Neural progenitor cell (in vitro differentiated cells): ENCODE measurements at regions not wholly inside any gene's neighbourhood (a gene's known extent, or its start where the extent isn't known, plus 50 kb on each side); places are given as distances from the start of the nearest gene placed in this dataset.
"Not testable (repeated sequence)": the region's sequence is repeated elsewhere in the genome, so short reads cannot be mapped to it uniquely, and the experiment has no call there.

Experiments used
- DNase-seq: peaks from one replicate; pipeline ENCODE4 v3.0.0-alpha.2; 2016; ENCODE audit warnings: low spot score
- H2AFZ ChIP-seq: fragments of 200-600 bp; sonication (generic); replicated peaks from 2 replicates; pipeline ENCODE4 v1.6.1; 2016; ENCODE audit warnings: antibody characterized with exemption
- H3F3A ChIP-seq: fragments of 200-600 bp; sonication (generic); 2 replicates; pipeline ENCODE4 v1.6.1; 2016; ENCODE audit warnings: antibody characterized with exemption, low read depth
- H3K27ac ChIP-seq: fragments of 200-600 bp; sonication (generic); 2 replicates; pipeline ENCODE4 v1.5.1; 2016; ENCODE audit warnings: mild to moderate bottlenecking
- H3K27me3 ChIP-seq: fragments of 200-600 bp; sonication (generic); 2 replicates; pipeline ENCODE4 v1.6.1; 2016; ENCODE audit warnings: mild to moderate bottlenecking, moderate library complexity
- H3K36me3 ChIP-seq: fragments of 200-600 bp; sonication (generic); 2 replicates; pipeline ENCODE4 v1.5.1; 2016
- H3K4me1 ChIP-seq: fragments of 200-600 bp; sonication (generic); 2 replicates; pipeline ENCODE4 v1.6.1; 2016; ENCODE audit warnings: mixed run types
- H3K4me2 ChIP-seq: fragments of 200-600 bp; sonication (generic); 2 replicates; pipeline ENCODE4 v1.6.1; 2016
- H3K4me3 ChIP-seq: fragments of 200-600 bp; sonication (generic); 2 replicates; pipeline ENCODE4 v1.5.1; 2016
- H3K79me2 ChIP-seq: fragments of 200-600 bp; sonication (generic); 2 replicates; pipeline ENCODE4 v1.6.1; 2016; ENCODE audit warnings: low read depth
- H3K9ac ChIP-seq: fragments of 200-600 bp; sonication (generic); 2 replicates; pipeline ENCODE4 v1.6.1; 2016
- H3K9me3 ChIP-seq: fragments of 200-600 bp; sonication (generic); 2 replicates; pipeline ENCODE4 v1.5.1; 2016; ENCODE audit warnings: low read depth
- H4K20me1 ChIP-seq: fragments of 200-600 bp; sonication (generic); 2 replicates; pipeline ENCODE4 v1.6.1; 2016; ENCODE audit warnings: low read depth
- H3K27ac Mint-ChIP-seq: 3 replicates; pipeline ENCODE4 v1.8.0; 2021; ENCODE audit warnings: mixed read lengths
- H3K27me3 Mint-ChIP-seq: 2 replicates; pipeline ENCODE4 v1.8.0; 2022; ENCODE audit warnings: low read depth, mild to moderate bottlenecking, inconsistent platforms, moderate library complexity, mixed read lengths; ENCODE audit not compliant: insufficient read depth
- H3K36me3 Mint-ChIP-seq: 3 replicates; pipeline ENCODE4 v1.8.0; 2021; ENCODE audit warnings: mixed read lengths
- H3K4me1 Mint-ChIP-seq: 3 replicates; pipeline ENCODE4 v1.8.0; 2021; ENCODE audit warnings: mixed read lengths
- H3K4me3 Mint-ChIP-seq: 3 replicates; pipeline ENCODE4 v1.8.0; 2021; ENCODE audit warnings: mild to moderate bottlenecking, moderate library complexity, mixed read lengths
- H3K9me3 Mint-ChIP-seq: 3 replicates; pipeline ENCODE4 v1.8.0; 2020; ENCODE audit warnings: mixed read lengths
- CTCF ChIP-seq: fragments of 200-600 bp; sonication (generic); IDR thresholded peaks from 2 replicates; pipeline ENCODE4 v1.5.1; 2017; ENCODE audit warnings: antibody characterized with exemption, mild to moderate bottlenecking
- EZH2 ChIP-seq: fragments of 200-600 bp; sonication (generic); IDR thresholded peaks from 2 replicates; pipeline ENCODE4 v1.6.1; 2017; ENCODE audit warnings: antibody characterized with exemption, mild to moderate bottlenecking, moderate library complexity
- EZH2phosphoT487 ChIP-seq: fragments of 200-600 bp; sonication (generic); IDR thresholded peaks from 2 replicates; pipeline ENCODE4 v1.6.1; 2017; ENCODE audit warnings: antibody characterized with exemption

DNA sequence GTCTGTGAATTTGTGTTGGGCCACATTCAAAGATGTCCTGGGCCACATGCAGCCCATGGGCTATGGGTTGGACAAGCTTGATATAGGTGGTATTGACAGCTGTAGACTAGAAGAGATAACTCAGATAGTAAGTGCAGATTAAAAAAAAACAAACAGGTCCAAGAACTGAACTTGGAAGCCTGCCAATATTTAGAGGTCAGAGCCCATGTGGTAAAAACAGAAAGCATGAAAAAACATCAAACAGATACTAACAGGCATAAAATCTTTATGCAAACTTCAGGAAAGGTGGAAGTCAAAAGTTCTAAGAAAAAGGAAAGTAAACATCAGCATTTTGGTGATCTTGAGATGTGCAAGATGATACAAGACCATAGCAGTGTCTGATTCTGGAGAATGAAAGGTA is 155.1 kb upstream of the NR4A3 start:
- Histone ChIP-seq H3K36me3 (no peaks in the 10 kb centered on the region), H2AFZ (no peak overlapping the region), H3F3A (no peaks in the 10 kb centered on the region), H3K27me3 (no peaks in the 10 kb centered on the region), H3K9ac (no peak overlapping the region), H3K4me1 (no peaks in the 10 kb centered on the region), H3K4me3 (no peak overlapping the region), H3K79me2 (no peaks in the 10 kb centered on the region), H3K27ac (no peak overlapping the region), H3K4me2 (no peak overlapping the region), H4K20me1 (no peaks in the 10 kb centered on the region), H3K9me3 (no peaks in the 10 kb centered on the region)
- Mint-ChIP-seq H3K4me1 (no peaks in the 10 kb centered on the region), H3K27me3 (no peaks in the 10 kb centered on the region), H3K4me3 (no peak overlapping the region), H3K27ac (no peak overlapping the region), H3K9me3 (no peaks in the 10 kb centered on the region), H3K36me3 (no peaks in the 10 kb centered on the region)
- no peak for DNase-seq
- TF ChIP-seq CTCF (no peak), EZH2phosphoT487 (no peak), EZH2 (no peak)

- H3K79me2 ChIP-seq, H3K27me3 Mint-ChIP-seq, H3K4me3 ChIP-seq, H4K20me1 ChIP-seq, H3K4me1 Mint-ChIP-seq, H3K9me3 Mint-ChIP-seq, H3K36me3 Mint-ChIP-seq, H3K4me1 ChIP-seq, H3F3A ChIP-seq, H3K36me3 ChIP-seq, H3K4me3 Mint-ChIP-seq, H3K27ac Mint-ChIP-seq, H3K9ac ChIP-seq, H2AFZ ChIP-seq, DNase-seq, H3K27me3 ChIP-seq, H3K4me2 ChIP-seq, H3K27ac ChIP-seq, H3K9me3 ChIP-seq: not testable (repeated sequence)
Measured at GRCh38 chr9:99670886-99671285, 150.8 kb upstream of the NR4A3 start.

GRCh38 chr9:99677281-99677680 is 144.4 kb upstream of the NR4A3 start:
- Histone ChIP-seq H3K4me3 (no peak overlapping the region), H3K4me2 (no peak overlapping the region), H3K27me3 (no peaks in the 10 kb centered on the region), H3K9ac (no peak overlapping the region), H3K79me2 (no peaks in the 10 kb centered on the region), H4K20me1 (no peaks in the 10 kb centered on the region), H3K4me1 (no peaks in the 10 kb centered on the region), H3K9me3 (no peaks in the 10 kb centered on the region), H3K36me3 (no peaks in the 10 kb centered on the region), H2AFZ (no peak overlapping the region), H3F3A (no peaks in the 10 kb centered on the region), H3K27ac (no peak overlapping the region)
- TF ChIP-seq EZH2phosphoT487, result no peak
- no peak for TF ChIP-seq CTCF
- TF ChIP-seq EZH2, result no peak
- H3K9me3 Mint-ChIP-seq, result peaks cover 10% of the 10 kb centered on the region
- no peak overlapping the region for H3K4me3 Mint-ChIP-seq
- H3K36me3 Mint-ChIP-seq, result no peaks in the 10 kb centered on the region
- H3K4me1 Mint-ChIP-seq, result no peaks in the 10 kb centered on the region
- no peak overlapping the region for H3K27ac Mint-ChIP-seq
- DNase-seq, result no peak
- H3K27me3 Mint-ChIP-seq, result peaks cover 2% of the 10 kb centered on the region

- H3K4me2 ChIP-seq, result no peak overlapping the region
- no peak overlapping the region for H2AFZ ChIP-seq
- no peak overlapping the region for H3K9ac ChIP-seq
- no peaks in the 10 kb centered on the region for H3F3A ChIP-seq
- no peaks in the 10 kb centered on the region for H3K36me3 ChIP-seq
- TF ChIP-seq CTCF, result no peak
- no peak for TF ChIP-seq EZH2phosphoT487
- H3K27me3 ChIP-seq, result no peaks in the 10 kb centered on the region
- H3K79me2 ChIP-seq, result no peaks in the 10 kb centered on the region
- Mint-ChIP-seq H3K4me3 (no peak overlapping the region), H3K27me3 (peaks cover 2% of the 10 kb centered on the region), H3K27ac (no peak overlapping the region), H3K36me3 (no peaks in the 10 kb centered on the region), H3K4me1 (no peaks in the 10 kb centered on the region), H3K9me3 (peaks cover 10% of the 10 kb centered on the region)
- DNase-seq, result no peak
- H3K4me1 ChIP-seq, result no peaks in the 10 kb centered on the region
- H3K4me3 ChIP-seq, result no peak overlapping the region
- H3K9me3 ChIP-seq, result no peaks in the 10 kb centered on the region
- H4K20me1 ChIP-seq, result no peaks in the 10 kb centered on the region
- H3K27ac ChIP-seq, result no peak overlapping the region
Measured at GRCh38 chr9:99678566-99678965, 143.1 kb upstream of the NR4A3 start.
